Kidney (tissue), 13 donors: ENCODE measurements at regions not wholly inside any gene's neighbourhood (a gene's known extent, or its start where the extent isn't known, plus 50 kb on each side); places are given as distances from the start of the nearest gene placed in this dataset.

Source experiments
- DNase-seq, 5 donors: peaks; one replicate each; pipeline ENCODE4 v3.0.0-alpha.2; 2013 to 2020
- FAIRE-seq: peaks from 2 replicates; lab custom pipeline; 2012; peaks lifted over from hg19 to GRCh38; lab: Jason Lieb, UNC
- H3K27ac ChIP-seq, 2 donors: one replicate each; pipeline ENCODE4 v1.7.0; 2013; ENCODE audit warnings: low read depth in 2 of 2, low read length in 2 of 2, inconsistent platforms in 1 of 2
- H3K27me3 ChIP-seq: one replicate; pipeline ENCODE4 v1.7.1; 2013; ENCODE audit warnings: low read length, inconsistent platforms; ENCODE audit not compliant: control insufficient read depth, insufficient read depth
- H3K36me3 ChIP-seq, 3 donors: one replicate each; pipeline versions ENCODE4 v1.7.0 to v1.7.1; 2013; ENCODE audit warnings: low read length in 3 of 3, control low read depth in 1 of 3, inconsistent platforms in 1 of 3; ENCODE audit not compliant: insufficient read depth in 3 of 3, control insufficient read depth in 2 of 3
- H3K4me1 ChIP-seq, 3 donors: one replicate each; pipeline versions ENCODE4 v1.7.0 to v1.7.1; 2013; ENCODE audit warnings: low read length in 3 of 3, inconsistent platforms in 1 of 3, low read depth in 1 of 3; ENCODE audit not compliant: control insufficient read depth in 2 of 3, insufficient read depth in 2 of 3
- H3K4me3 ChIP-seq, 3 donors: one replicate each; pipeline versions ENCODE4 v1.7.0 to v1.8.1; 2013; ENCODE audit warnings: low read length in 3 of 3, control low read depth in 1 of 3, inconsistent platforms in 1 of 3
- H3K9ac ChIP-seq, 3 donors: one replicate each; pipeline versions ENCODE4 v1.7.0 to v1.7.1; 2013; ENCODE audit warnings: low read length in 3 of 3, control low read depth in 1 of 3, inconsistent platforms in 1 of 3
- H3K9me3 ChIP-seq, 3 donors: one replicate each; pipeline versions ENCODE4 v1.7.0 to v1.7.1; 2013; ENCODE audit warnings: low read length in 3 of 3, control low read depth in 1 of 3, inconsistent platforms in 1 of 3; ENCODE audit not compliant: control insufficient read depth in 2 of 3, insufficient read depth in 1 of 3
- intact Hi-C: fragments of 100-400 bp; cut with DNase I; formaldehyde crosslinking; loops from one replicate; pipeline ENCODE4 v1.11.1; 2022
- TF ChIP-seq, protein P1 (sequence below): IDR thresholded peaks from 3 replicates; pipeline ENCODE4 v1.5.1; 2012; ENCODE audit warnings: mild to moderate bottlenecking, moderate library complexity, borderline replicate concordance; ENCODE audit not compliant: insufficient read depth; ENCODE audit errors: extremely low read depth
- donor health status: control.
- donor health status: control.
- donor health status: control.
- donor health status: control.
- donor health status: control.
- donor health status: DM: yes; HTN: yes; CAD: no.
- donor health status: Normal renal cell carcinoma (clear cell type).

DNA sequence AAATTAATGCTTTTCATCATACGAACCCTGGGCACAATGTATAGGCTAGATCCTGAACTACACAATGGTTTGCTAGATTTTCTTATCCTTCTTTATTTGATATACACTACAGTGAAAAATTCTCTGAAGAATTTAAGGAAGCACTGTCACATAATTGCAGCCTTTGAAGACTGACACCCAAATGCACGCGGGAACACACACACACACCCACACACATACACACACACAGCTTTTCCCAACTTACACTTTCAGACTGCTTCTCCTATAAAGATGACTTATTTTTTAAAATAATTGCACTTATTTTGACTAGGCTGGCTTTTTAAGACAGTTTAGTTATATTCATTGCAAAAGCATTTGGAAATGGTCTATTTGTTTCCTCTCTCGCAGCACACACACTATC lies 70.0 kb upstream of the LRRN1 start:
- DNase-seq (no peak), FAIRE-seq (no peak)
- no peaks in the 10 kb centered on the region for H3K4me1 ChIP-seq
- no peak overlapping the region for H3K27ac ChIP-seq
- no peaks in the 10 kb centered on the region for H3K9me3 ChIP-seq
- intact Hi-C loops = no loop called here
- no peak overlapping the region for H3K4me3 ChIP-seq
- H3K9ac ChIP-seq = no peak overlapping the region
- H3K36me3 ChIP-seq = no peaks in the 10 kb centered on the region
- H3K27me3 ChIP-seq = no peaks in the 10 kb centered on the region
- TF ChIP-seq, protein P1, sequence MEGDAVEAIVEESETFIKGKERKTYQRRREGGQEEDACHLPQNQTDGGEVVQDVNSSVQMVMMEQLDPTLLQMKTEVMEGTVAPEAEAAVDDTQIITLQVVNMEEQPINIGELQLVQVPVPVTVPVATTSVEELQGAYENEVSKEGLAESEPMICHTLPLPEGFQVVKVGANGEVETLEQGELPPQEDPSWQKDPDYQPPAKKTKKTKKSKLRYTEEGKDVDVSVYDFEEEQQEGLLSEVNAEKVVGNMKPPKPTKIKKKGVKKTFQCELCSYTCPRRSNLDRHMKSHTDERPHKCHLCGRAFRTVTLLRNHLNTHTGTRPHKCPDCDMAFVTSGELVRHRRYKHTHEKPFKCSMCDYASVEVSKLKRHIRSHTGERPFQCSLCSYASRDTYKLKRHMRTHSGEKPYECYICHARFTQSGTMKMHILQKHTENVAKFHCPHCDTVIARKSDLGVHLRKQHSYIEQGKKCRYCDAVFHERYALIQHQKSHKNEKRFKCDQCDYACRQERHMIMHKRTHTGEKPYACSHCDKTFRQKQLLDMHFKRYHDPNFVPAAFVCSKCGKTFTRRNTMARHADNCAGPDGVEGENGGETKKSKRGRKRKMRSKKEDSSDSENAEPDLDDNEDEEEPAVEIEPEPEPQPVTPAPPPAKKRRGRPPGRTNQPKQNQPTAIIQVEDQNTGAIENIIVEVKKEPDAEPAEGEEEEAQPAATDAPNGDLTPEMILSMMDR = no peak

DNA sequence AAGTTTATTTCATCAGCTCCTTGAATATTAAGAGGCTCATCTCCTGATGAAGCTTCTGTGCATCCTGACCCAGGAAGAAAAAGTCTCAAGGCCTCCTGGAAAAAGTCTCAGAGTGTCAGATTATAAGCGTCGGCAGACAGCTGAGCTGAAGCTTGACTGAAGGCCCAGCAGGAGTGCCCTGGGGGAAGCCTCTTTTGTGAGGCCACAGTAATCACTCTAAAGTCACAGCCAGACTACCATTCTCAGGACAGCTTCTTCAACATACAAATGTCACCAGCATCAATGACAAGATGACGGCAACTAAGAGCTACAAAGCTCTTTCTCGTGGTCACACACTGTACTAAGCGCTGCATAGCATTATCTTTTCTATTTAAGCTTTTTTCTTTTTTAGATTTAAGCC lies 72.7 kb upstream of the LRRN1 start:
- Histone ChIP-seq H3K4me3 (no peak overlapping the region), H3K9me3 (no peaks in the 10 kb centered on the region), H3K9ac (no peak overlapping the region), H3K27ac (no peak overlapping the region), H3K4me1 (no peaks in the 10 kb centered on the region), H3K27me3 (no peaks in the 10 kb centered on the region), H3K36me3 (no peaks in the 10 kb centered on the region)
- TF ChIP-seq, protein P1 = no peak
- DNase-seq (no peak), FAIRE-seq (no peak)
- intact Hi-C loops = no loop called here

DNA sequence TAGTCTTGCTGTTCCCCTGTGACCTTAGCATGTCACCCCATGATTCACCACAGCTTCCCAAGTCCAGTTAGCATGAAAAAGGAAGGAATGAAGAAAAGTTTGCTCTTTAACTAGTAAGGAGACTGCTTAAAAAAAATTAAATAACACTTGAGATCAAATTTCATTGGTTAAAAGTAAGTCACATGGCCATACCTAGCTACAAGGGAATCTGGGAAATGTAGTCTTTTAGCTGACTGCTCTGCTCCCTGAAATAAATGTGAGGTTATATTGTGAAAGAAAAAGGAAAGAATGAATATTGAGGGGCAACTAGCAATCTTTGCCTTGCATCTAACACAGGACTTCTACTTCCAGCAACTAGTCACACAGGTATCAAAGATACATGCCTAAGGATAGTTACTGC lies 84.7 kb upstream of the LRRN1 start:
- intact Hi-C loops = no loop called here
- Histone ChIP-seq H3K36me3 (no peaks in the 10 kb centered on the region), H3K9me3 (no peaks in the 10 kb centered on the region), H3K4me1 (no peaks in the 10 kb centered on the region), H3K27me3 (no peaks in the 10 kb centered on the region), H3K27ac (no peak overlapping the region), H3K4me3 (no peak overlapping the region), H3K9ac (no peak overlapping the region)
- no peak for DNase-seq
- no peak for FAIRE-seq
- TF ChIP-seq, protein P1 = no peak

DNA sequence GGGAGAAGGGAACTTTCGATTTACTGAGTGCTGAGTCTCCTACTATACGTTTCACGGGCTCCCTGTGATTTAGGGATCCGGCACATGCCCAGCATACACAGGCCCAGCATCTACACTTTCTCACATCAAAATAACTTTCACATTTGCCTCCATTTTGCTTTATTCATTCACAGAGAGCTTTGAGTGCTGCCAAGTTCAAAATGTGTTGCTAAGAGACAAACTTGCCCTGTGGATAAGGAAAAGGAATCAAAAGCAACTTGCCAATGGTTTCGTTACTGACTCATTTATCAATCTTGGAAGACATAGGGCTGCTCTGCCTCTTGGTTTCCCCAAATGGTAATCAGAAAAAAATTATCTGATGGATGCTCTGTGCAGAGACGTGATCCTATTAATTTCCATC lies 86.3 kb upstream of the LRRN1 start:
- H3K36me3 ChIP-seq = no peaks in the 10 kb centered on the region
- no peak overlapping the region for H3K4me3 ChIP-seq
- no peak overlapping the region for H3K27ac ChIP-seq
- no peaks in the 10 kb centered on the region for H3K4me1 ChIP-seq
- intact Hi-C loops = no loop called here
- no peaks in the 10 kb centered on the region for H3K9me3 ChIP-seq
- no peak overlapping the region for H3K9ac ChIP-seq
- DNase-seq (no peak), FAIRE-seq (no peak)
- no peaks in the 10 kb centered on the region for H3K27me3 ChIP-seq
- TF ChIP-seq, protein P1 = no peak
